IMR-90 (cell line): ENCODE measurements at regions not wholly inside any gene's neighbourhood (a gene's known extent, or its start where the extent isn't known, plus 50 kb on each side); places are given as distances from the start of the nearest gene placed in this dataset.

Experiments used
- ATAC-seq: fragments of 200-7000 bp; cut with Tn5 transposase; 2 replicates; pipeline ENCODE4 v1.9.1; 2020; ENCODE audit warnings: low read depth, mild to moderate bottlenecking, moderate library complexity
- BruUV-seq: library from RNA; stranded (reverse); fragments of 400-500 nt; replicated peaks from 2 replicates; lab custom pipeline; 2021; lab: Mats Ljungman, UMichigan
- CTCF ChIA-PET: fragments of 300-600 bp; formaldehyde crosslinking; extraction: SDS; loops from one replicate; lab custom pipeline; 2021; ENCODE audit warnings: antibody characterized with exemption; lab: Yijun Ruan, JAX
- POLR2A ChIA-PET: fragments of 300-600 bp; sonication (Branson Sonifier 250); formaldehyde crosslinking; loops from one replicate; lab custom pipeline; 2022; ENCODE audit warnings: antibody characterized with exemption; ENCODE audit not compliant: unreplicated experiment; lab: Charles Lee
- DNase-seq: peaks from one replicate; pipeline ENCODE4 v3.0.0; 2013
- H2AFZ ChIP-seq: replicated peaks from 2 replicates; pipeline ENCODE3; 2013; ENCODE audit warnings: low read length, mild to moderate bottlenecking; ENCODE audit not compliant: poor library complexity
- H2AK5ac ChIP-seq: 2 replicates; pipeline ENCODE4 v1.6.1; 2013; ENCODE audit warnings: low read depth, low read length, inconsistent platforms
- H2AK9ac ChIP-seq: replicated peaks from 2 replicates; pipeline ENCODE3; 2013; ENCODE audit warnings: mild to moderate bottlenecking, low read depth, low read length, moderate library complexity; ENCODE audit not compliant: poor library complexity
- H2BK120ac ChIP-seq: 2 replicates; pipeline ENCODE4 v1.6.1; 2013; ENCODE audit warnings: low read depth, low read length, inconsistent platforms
- H2BK15ac ChIP-seq: 3 replicates; pipeline ENCODE4 v1.6.1; 2013; ENCODE audit warnings: low read depth, low read length, inconsistent platforms
- H2BK20ac ChIP-seq: 2 replicates; pipeline ENCODE4 v1.6.1; 2013; ENCODE audit warnings: low read depth, mild to moderate bottlenecking, inconsistent platforms, low read length, moderate library complexity
- H2BK5ac ChIP-seq: 2 replicates; pipeline ENCODE4 v1.6.1; 2013; ENCODE audit warnings: mild to moderate bottlenecking, low read depth, low read length, inconsistent platforms; ENCODE audit not compliant: poor library complexity, severe bottlenecking
- H3K14ac ChIP-seq: replicated peaks from 2 replicates; pipeline ENCODE4 v1.6.1; 2013; ENCODE audit warnings: low read depth, low read length, inconsistent platforms
- H3K18ac ChIP-seq: 2 replicates; pipeline ENCODE4 v1.6.1; 2013; ENCODE audit warnings: low read depth, low read length, control low read depth
- H3K23ac ChIP-seq: 2 replicates; pipeline ENCODE4 v1.6.1; 2013; ENCODE audit warnings: low read depth, low read length, inconsistent platforms
- H3K27ac ChIP-seq: 2 replicates; pipeline ENCODE4 v1.5.1; 2013; ENCODE audit warnings: mild to moderate bottlenecking, control low read depth, low read length; ENCODE audit not compliant: insufficient read depth
- H3K27me3 ChIP-seq: 2 replicates; pipeline ENCODE4 v1.6.1; 2013; ENCODE audit warnings: low read length; ENCODE audit not compliant: control insufficient read depth, insufficient read depth
- H3K36me3 ChIP-seq: 2 replicates; pipeline ENCODE4 v1.6.1; 2013; ENCODE audit warnings: low read length, mixed read lengths; ENCODE audit not compliant: control insufficient read depth, insufficient read depth
- H3K4ac ChIP-seq: 2 replicates; pipeline ENCODE4 v1.6.1; 2013; ENCODE audit warnings: low read depth, low read length, inconsistent platforms
- H3K4me1 ChIP-seq: 2 replicates; pipeline ENCODE4 v1.6.1; 2013; ENCODE audit warnings: low read length, mixed read lengths; ENCODE audit not compliant: control insufficient read depth, insufficient read depth
- H3K4me2 ChIP-seq: 2 replicates; pipeline ENCODE4 v1.6.1; 2013; ENCODE audit warnings: low read depth, mild to moderate bottlenecking, control low read depth, low read length, moderate library complexity
- H3K4me3 ChIP-seq: 2 replicates; pipeline ENCODE4 v1.5.1; 2013; ENCODE audit warnings: low read depth, mild to moderate bottlenecking, control low read depth, low read length, moderate library complexity; ENCODE audit not compliant: insufficient read depth
- H3K56ac ChIP-seq: 2 replicates; pipeline ENCODE4 v1.6.1; 2013; ENCODE audit warnings: low read length, inconsistent platforms; ENCODE audit not compliant: insufficient read depth; ENCODE audit errors: extremely low read depth
- H3K79me1 ChIP-seq, 2 experiments: 2 replicates each; pipeline ENCODE4 v1.6.1; 2013; ENCODE audit warnings: low read length in 2 of 2, inconsistent platforms in 1 of 2, low read depth in 1 of 2
- H3K9ac ChIP-seq: 2 replicates; pipeline ENCODE4 v1.6.1; 2013; ENCODE audit warnings: low read depth, low read length, control low read depth
- H3K9me1 ChIP-seq: 2 replicates; pipeline ENCODE4 v1.6.1; 2013; ENCODE audit warnings: low read length, inconsistent platforms; ENCODE audit not compliant: insufficient read depth
- H3K9me3 ChIP-seq: 2 replicates; pipeline ENCODE4 v1.6.1; 2013; ENCODE audit warnings: low read length; ENCODE audit not compliant: control insufficient read depth, insufficient read depth
- H4K20me1 ChIP-seq: 2 replicates; pipeline ENCODE4 v1.6.1; 2013; ENCODE audit warnings: low read length, inconsistent platforms; ENCODE audit not compliant: insufficient read depth
- H4K5ac ChIP-seq: 2 replicates; pipeline ENCODE4 v1.6.1; 2013; ENCODE audit warnings: mild to moderate bottlenecking, low read depth, low read length, control low read depth
- H4K8ac ChIP-seq, 2 experiments: 2 replicates each; pipeline ENCODE4 v1.6.1; 2013; ENCODE audit warnings: low read depth in 2 of 2, low read length in 2 of 2, control low read depth in 1 of 2, inconsistent platforms in 1 of 2
- H4K91ac ChIP-seq: 2 replicates; pipeline ENCODE4 v1.6.1; 2013; ENCODE audit warnings: low read depth, low read length, inconsistent platforms; ENCODE audit not compliant: insufficient read depth
- CEBPB ChIP-seq: IDR thresholded peaks from 2 replicates; pipeline ENCODE4 v1.6.1; 2012; ENCODE audit warnings: low read depth, low read length, improper control_type of control experiment
- FOS ChIP-seq: fragments of 150-350 bp; IDR thresholded peaks from 2 replicates; pipeline ENCODE4 v1.6.1; 2016; ENCODE audit warnings: low read depth, low read length
- MAZ ChIP-seq: IDR thresholded peaks from 2 replicates; pipeline ENCODE4 v1.6.1; 2012; ENCODE audit warnings: low read depth, mild to moderate bottlenecking, low read length, improper control_type of control experiment, moderate library complexity, borderline replicate concordance
- MXI1 ChIP-seq: IDR thresholded peaks from 2 replicates; pipeline ENCODE4 v1.6.1; 2012; ENCODE audit warnings: low read depth, mild to moderate bottlenecking, low read length, moderate library complexity, borderline replicate concordance
- NFE2L2 ChIP-seq: fragments of 150-350 bp; IDR thresholded peaks from 2 replicates; pipeline ENCODE4 v1.6.1; 2016; ENCODE audit warnings: low read depth, mild to moderate bottlenecking, low read length
- RAD21 ChIP-seq: IDR thresholded peaks from 2 replicates; pipeline ENCODE4 v1.6.1; 2012; ENCODE audit warnings: low read length, improper control_type of control experiment
- RCOR1 ChIP-seq: IDR thresholded peaks from 2 replicates; pipeline ENCODE4 v1.6.1; 2012; ENCODE audit warnings: mild to moderate bottlenecking, low read length, improper control_type of control experiment; ENCODE audit not compliant: insufficient replicate concordance
- RFX5 ChIP-seq: IDR thresholded peaks from 2 replicates; pipeline ENCODE4 v1.8.0; 2012; ENCODE audit warnings: low read depth, mild to moderate bottlenecking, low read length, moderate library complexity
- SMC3 ChIP-seq: fragments of 150-350 bp; IDR thresholded peaks from 2 replicates; pipeline ENCODE4 v1.6.1; 2016; ENCODE audit warnings: low read depth, mild to moderate bottlenecking, antibody characterized with exemption, low read length, moderate library complexity
- WGBS, 2 experiments: methylation state at CpG; one replicate each; pipeline versions ENCODE4 v1.1.5 to v1.1.7; 2013; ENCODE audit warnings: missing lambda C conversion rate in 2 of 2; ENCODE audit not compliant: insufficient read length in 1 of 2; ENCODE audit errors: extremely low coverage in 2 of 2; 5-methylcytosine and 5-hydroxymethylcytosine counted together
- dilution Hi-C: fragments of 300-500 bp; cut with HindIII; formaldehyde crosslinking; loops from one replicate; pipeline ENCODE4 v1.14.3; 2018; ENCODE audit warnings: low sequenced_read_pairs; ENCODE audit not compliant: unreplicated experiment
- in situ Hi-C: fragments of 300-500 bp; cut with MboI; formaldehyde crosslinking; loops from 3 replicates; pipeline ENCODE4 v1.14.3; 2019; ENCODE audit warnings: low sequenced_read_pairs, inconsistent platforms, mixed read lengths
- intact Hi-C: fragments of 100-400 bp; cut with micrococcal nuclease; formaldehyde crosslinking; loops from 2 replicates; pipeline ENCODE4 v1.10.0; 2022
- TF ChIP-seq, protein P1 (sequence below): fragments of 150-350 bp; IDR thresholded peaks from 2 replicates; pipeline ENCODE4 v1.6.1; 2017; ENCODE audit warnings: mild to moderate bottlenecking, antibody characterized with exemption, low read length, low read depth
- TF ChIP-seq, protein P2 (sequence below): fragments of 150-350 bp; IDR thresholded peaks from 2 replicates; pipeline ENCODE4 v1.6.1; 2016; ENCODE audit warnings: low read depth, mild to moderate bottlenecking, low read length, moderate library complexity, borderline replicate concordance
- TF ChIP-seq, protein P3 (sequence below): conservative IDR thresholded peaks from 2 replicates; pipeline ENCODE4 v1.5.1; 2012; ENCODE audit warnings: mild to moderate bottlenecking, low read depth, low read length, improper control_type of control experiment

DNA sequence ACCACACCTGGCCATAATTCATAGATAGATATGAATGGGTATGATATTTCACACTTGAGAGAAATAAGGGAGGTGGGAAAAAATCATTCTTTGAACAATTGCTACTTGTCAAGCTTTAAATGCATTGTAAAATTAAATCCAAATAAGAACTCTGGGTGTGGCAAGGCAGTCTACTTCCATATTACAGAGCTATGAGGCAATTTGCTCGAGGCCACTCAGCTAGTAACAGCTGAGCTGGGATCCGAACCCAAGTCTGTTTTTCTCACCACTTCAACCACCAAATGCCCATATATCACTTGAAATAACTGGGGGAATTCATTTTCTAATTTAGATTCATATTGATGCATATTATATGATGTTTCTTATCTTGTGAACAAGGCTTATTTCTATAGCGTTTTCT is 482.2 kb upstream of the ADAMTS9 start:
- DNase-seq = no peak
- H2BK120ac ChIP-seq = no peak overlapping the region
- H3K9me3 ChIP-seq = no peaks in the 10 kb centered on the region
- no peak overlapping the region for H3K14ac ChIP-seq
- dilution Hi-C loops (no loop called here), intact Hi-C loops (loop anchor here (2.0 to 5.0 kb wide), 2 partner anchors 483 to 637 kb away; partner anchors contain the start of gene ADAMTS9), in situ Hi-C loops (no loop called here)
- no TSS peak for BruUV-seq
- no peak overlapping the region for H3K9ac ChIP-seq
- no peak overlapping the region for H3K4me2 ChIP-seq
- H3K27ac ChIP-seq = no peak overlapping the region
- no peaks in the 10 kb centered on the region for H4K20me1 ChIP-seq
- no peak overlapping the region for H4K5ac ChIP-seq
- POLR2A ChIA-PET = no interaction called here
- CTCF ChIA-PET = interaction anchor here (0.6 to 2.0 kb wide), 2 partner anchors 9 to 120 kb away, joined by 3 to 5 read pairs; no protein-coding TSS in a partner anchor
- no peak overlapping the region for H3K18ac ChIP-seq
- H4K8ac ChIP-seq = no peak overlapping the region
- H2BK15ac ChIP-seq = no peak overlapping the region
- TF ChIP-seq, protein P1, sequence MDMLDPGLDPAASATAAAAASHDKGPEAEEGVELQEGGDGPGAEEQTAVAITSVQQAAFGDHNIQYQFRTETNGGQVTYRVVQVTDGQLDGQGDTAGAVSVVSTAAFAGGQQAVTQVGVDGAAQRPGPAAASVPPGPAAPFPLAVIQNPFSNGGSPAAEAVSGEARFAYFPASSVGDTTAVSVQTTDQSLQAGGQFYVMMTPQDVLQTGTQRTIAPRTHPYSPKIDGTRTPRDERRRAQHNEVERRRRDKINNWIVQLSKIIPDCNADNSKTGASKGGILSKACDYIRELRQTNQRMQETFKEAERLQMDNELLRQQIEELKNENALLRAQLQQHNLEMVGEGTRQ = no peak
- TF ChIP-seq CEBPB = no peak
- no peak for TF ChIP-seq RCOR1
- TF ChIP-seq FOS = no peak
- TF ChIP-seq, protein P2, sequence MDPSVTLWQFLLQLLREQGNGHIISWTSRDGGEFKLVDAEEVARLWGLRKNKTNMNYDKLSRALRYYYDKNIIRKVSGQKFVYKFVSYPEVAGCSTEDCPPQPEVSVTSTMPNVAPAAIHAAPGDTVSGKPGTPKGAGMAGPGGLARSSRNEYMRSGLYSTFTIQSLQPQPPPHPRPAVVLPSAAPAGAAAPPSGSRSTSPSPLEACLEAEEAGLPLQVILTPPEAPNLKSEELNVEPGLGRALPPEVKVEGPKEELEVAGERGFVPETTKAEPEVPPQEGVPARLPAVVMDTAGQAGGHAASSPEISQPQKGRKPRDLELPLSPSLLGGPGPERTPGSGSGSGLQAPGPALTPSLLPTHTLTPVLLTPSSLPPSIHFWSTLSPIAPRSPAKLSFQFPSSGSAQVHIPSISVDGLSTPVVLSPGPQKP = no peak
- TF ChIP-seq MAZ = no peak
- no peak for TF ChIP-seq RFX5
- no peak for TF ChIP-seq MXI1
- TF ChIP-seq, protein P3, sequence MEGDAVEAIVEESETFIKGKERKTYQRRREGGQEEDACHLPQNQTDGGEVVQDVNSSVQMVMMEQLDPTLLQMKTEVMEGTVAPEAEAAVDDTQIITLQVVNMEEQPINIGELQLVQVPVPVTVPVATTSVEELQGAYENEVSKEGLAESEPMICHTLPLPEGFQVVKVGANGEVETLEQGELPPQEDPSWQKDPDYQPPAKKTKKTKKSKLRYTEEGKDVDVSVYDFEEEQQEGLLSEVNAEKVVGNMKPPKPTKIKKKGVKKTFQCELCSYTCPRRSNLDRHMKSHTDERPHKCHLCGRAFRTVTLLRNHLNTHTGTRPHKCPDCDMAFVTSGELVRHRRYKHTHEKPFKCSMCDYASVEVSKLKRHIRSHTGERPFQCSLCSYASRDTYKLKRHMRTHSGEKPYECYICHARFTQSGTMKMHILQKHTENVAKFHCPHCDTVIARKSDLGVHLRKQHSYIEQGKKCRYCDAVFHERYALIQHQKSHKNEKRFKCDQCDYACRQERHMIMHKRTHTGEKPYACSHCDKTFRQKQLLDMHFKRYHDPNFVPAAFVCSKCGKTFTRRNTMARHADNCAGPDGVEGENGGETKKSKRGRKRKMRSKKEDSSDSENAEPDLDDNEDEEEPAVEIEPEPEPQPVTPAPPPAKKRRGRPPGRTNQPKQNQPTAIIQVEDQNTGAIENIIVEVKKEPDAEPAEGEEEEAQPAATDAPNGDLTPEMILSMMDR = no peak
- no peak for TF ChIP-seq SMC3
- no peak for TF ChIP-seq RAD21
- no peak for TF ChIP-seq NFE2L2
- no peak overlapping the region for H4K91ac ChIP-seq
- no peak overlapping the region for H2AK5ac ChIP-seq
- H3K36me3 ChIP-seq = no peaks in the 10 kb centered on the region
- no peak overlapping the region for H2BK5ac ChIP-seq
- H3K27me3 ChIP-seq = no peaks in the 10 kb centered on the region; the same call in 1 of the 2 replicates
- H3K4ac ChIP-seq = no peak overlapping the region
- H2AFZ ChIP-seq = no peak overlapping the region
- H2AK9ac ChIP-seq = no peak overlapping the region
- H3K79me1 ChIP-seq = no peaks in the 10 kb centered on the region
- H2BK20ac ChIP-seq = no peak overlapping the region
- H3K9me1 ChIP-seq = no peaks in the 10 kb centered on the region
- no peak overlapping the region for H3K4me3 ChIP-seq
- no peak overlapping the region for H3K23ac ChIP-seq
- no CpG with 5 or more reads among the region's 3 CpGs for WGBS, 2 experiments
- H3K4me1 ChIP-seq = no peaks in the 10 kb centered on the region
- no peak for ATAC-seq
- H3K56ac ChIP-seq = no peak overlapping the region
